GM18507 (cell line): ENCODE measurements at regions not wholly inside any gene's neighbourhood (a gene's known extent, or its start where the extent isn't known, plus 50 kb on each side); places are given as distances from the start of the nearest gene placed in this dataset.

ENCODE experiments used
- DNase-seq: peaks from one replicate; pipeline ENCODE4 v3.0.0; 2011; ENCODE audit warnings: low read depth; ENCODE audit not compliant: insufficient read length; ENCODE audit errors: extremely low spot score
- FAIRE-seq: peaks from 2 replicates; lab custom pipeline; 2011; peaks lifted over from hg19 to GRCh38; lab: Jason Lieb, UNC

- no peak for FAIRE-seq
- DNase-seq = no peak
These were observed 281.5 kb upstream of the SLC24A2 start for GRCh38 chr9:20070336-20070735.

- FAIRE-seq = no peak
- no peak for DNase-seq
These were observed 277.2 kb upstream of the SLC24A2 start for GRCh38 chr9:20065796-20066700.

- no peak for DNase-seq
- no peak for FAIRE-seq
These were observed 276.2 kb upstream of the SLC24A2 start for GRCh38 chr9:20065046-20065445.

- no peak for DNase-seq
- FAIRE-seq = no peak
These were observed 265.9 kb upstream of the SLC24A2 start for GRCh38 chr9:20054734-20055133.

- FAIRE-seq (no peak), DNase-seq (no peak)
These were observed 260.1 kb upstream of the SLC24A2 start for GRCh38 chr9:20048985-20049384.

GRCh38 chr9:20048437-20048836, 259.6 kb upstream of the SLC24A2 start:
- no peak for DNase-seq
- FAIRE-seq = no peak

GRCh38 chr9:20044686-20045085, 255.8 kb upstream of the SLC24A2 start:
- DNase-seq (no peak), FAIRE-seq (no peak)

GRCh38 chr9:20043461-20043860, 254.6 kb upstream of the SLC24A2 start:
- no peak for DNase-seq
- FAIRE-seq = peak; percentile 78

GRCh38 chr9:20043035-20043434, 254.2 kb upstream of the SLC24A2 start:
- DNase-seq = no peak
- no peak for FAIRE-seq

- FAIRE-seq (no peak), DNase-seq (no peak)
These were observed 253.4 kb upstream of the SLC24A2 start for GRCh38 chr9:20042128-20042711.

GRCh38 chr9:20041697-20042081, 252.9 kb upstream of the SLC24A2 start:
- DNase-seq (no peak), FAIRE-seq (no peak)

- DNase-seq (no peak), FAIRE-seq (no peak)
These were observed 252.3 kb upstream of the SLC24A2 start for GRCh38 chr9:20040991-20041696.

GRCh38 chr9:20037699-20038098, 248.9 kb upstream of the SLC24A2 start:
- DNase-seq (no peak), FAIRE-seq (no peak)

- DNase-seq (no peak), FAIRE-seq (no peak)
These were observed 244.7 kb upstream of the SLC24A2 start for GRCh38 chr9:20033511-20033910.

GRCh38 chr9:20032413-20033006, 243.7 kb upstream of the SLC24A2 start:
- DNase-seq (no peak), FAIRE-seq (no peak)

- DNase-seq (no peak), FAIRE-seq (no peak)
These were observed 243.0 kb upstream of the SLC24A2 start for GRCh38 chr9:20031836-20032235.

- FAIRE-seq (no peak), DNase-seq (no peak)
These were observed 241.8 kb upstream of the SLC24A2 start for GRCh38 chr9:20030671-20031070.

GRCh38 chr9:20030221-20030620, 241.4 kb upstream of the SLC24A2 start:
- no peak for DNase-seq
- FAIRE-seq = no peak

- DNase-seq (no peak), FAIRE-seq (no peak)
These were observed 240.0 kb upstream of the SLC24A2 start for GRCh38 chr9:20028849-20029231.

GRCh38 chr9:20028192-20028848, 239.5 kb upstream of the SLC24A2 start:
- DNase-seq = no peak
- no peak for FAIRE-seq
